Gastrocnemius medialis (tissue), 4 donors: ENCODE measurements at regions not wholly inside any gene's neighbourhood (a gene's known extent, or its start where the extent isn't known, plus 50 kb on each side); places are given as distances from the start of the nearest gene placed in this dataset.

ENCODE experiments used
- POLR2A ChIP-seq, 2 donors: fragments of 450-650 bp; IDR thresholded peaks; one replicate each; pipeline ENCODE4 v1.6.1; 2017; ENCODE audit warnings: antibody characterized with exemption in 2 of 2, mild to moderate bottlenecking in 2 of 2, moderate library complexity in 2 of 2
- TF ChIP-seq, protein P1 (sequence below), 5 experiments: fragments of 450-650 bp in 3 of 5; fragments of 200-600 bp in 2 of 5; sonication (generic) in 2 of 5; IDR thresholded peaks in 4 of 5; conservative IDR thresholded peaks in 1 of 5; 1 replicate in 4 of 5; 2 replicates in 1 of 5; pipeline ENCODE4 v1.5.1; 2016 to 2019; ENCODE audit warnings: antibody characterized with exemption in 5 of 5, mild to moderate bottlenecking in 3 of 5, moderate library complexity in 3 of 5

DNA sequence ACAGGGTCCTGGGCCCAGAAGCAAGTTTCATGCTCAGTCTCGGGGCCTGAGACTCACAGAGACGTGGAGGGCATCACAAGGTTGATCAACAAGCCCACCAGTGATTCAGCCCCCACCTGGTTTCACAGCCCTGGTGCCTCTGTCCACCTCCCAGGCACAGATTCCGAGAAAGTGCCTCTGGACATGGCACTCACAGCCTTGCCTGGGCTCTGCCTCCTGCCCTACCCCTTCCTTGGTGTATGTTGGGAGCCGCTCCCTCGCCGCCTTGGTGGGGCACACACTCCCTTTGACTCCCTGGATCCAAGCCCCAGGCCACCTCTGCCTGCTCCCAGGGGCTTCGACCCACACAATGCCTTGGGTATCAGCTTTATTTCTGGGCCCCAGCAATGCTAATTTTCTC, 200.8 kb upstream of the PPP2R2D start:
- TF ChIP-seq, protein P1, sequence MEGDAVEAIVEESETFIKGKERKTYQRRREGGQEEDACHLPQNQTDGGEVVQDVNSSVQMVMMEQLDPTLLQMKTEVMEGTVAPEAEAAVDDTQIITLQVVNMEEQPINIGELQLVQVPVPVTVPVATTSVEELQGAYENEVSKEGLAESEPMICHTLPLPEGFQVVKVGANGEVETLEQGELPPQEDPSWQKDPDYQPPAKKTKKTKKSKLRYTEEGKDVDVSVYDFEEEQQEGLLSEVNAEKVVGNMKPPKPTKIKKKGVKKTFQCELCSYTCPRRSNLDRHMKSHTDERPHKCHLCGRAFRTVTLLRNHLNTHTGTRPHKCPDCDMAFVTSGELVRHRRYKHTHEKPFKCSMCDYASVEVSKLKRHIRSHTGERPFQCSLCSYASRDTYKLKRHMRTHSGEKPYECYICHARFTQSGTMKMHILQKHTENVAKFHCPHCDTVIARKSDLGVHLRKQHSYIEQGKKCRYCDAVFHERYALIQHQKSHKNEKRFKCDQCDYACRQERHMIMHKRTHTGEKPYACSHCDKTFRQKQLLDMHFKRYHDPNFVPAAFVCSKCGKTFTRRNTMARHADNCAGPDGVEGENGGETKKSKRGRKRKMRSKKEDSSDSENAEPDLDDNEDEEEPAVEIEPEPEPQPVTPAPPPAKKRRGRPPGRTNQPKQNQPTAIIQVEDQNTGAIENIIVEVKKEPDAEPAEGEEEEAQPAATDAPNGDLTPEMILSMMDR (IDR thresholded peaks at IDR 0.05 in 4 of 5, conservative IDR thresholded peaks at IDR 0.05 in 1 of 5): no peak
- TF ChIP-seq POLR2A (IDR thresholded peaks at IDR 0.05): no peak
